Activated T-helper 2 cell treated with anti-CD3 and anti-CD28 coated beads, Interferon-gamma antibody, Interleukin-2, Interleukin-4, amounts not matched to agents 10 μg/mL and 5 μg/mL and 100 μg/mL, durations not matched to agents 14 hours and 24 hours and 36 hours (primary cell): ENCODE measurements at regions not wholly inside any gene's neighbourhood (a gene's known extent, or its start where the extent isn't known, plus 50 kb on each side); places are given as distances from the start of the nearest gene placed in this dataset.

ENCODE experiments used
- DNase-seq: peaks from one replicate; pipeline ENCODE4 v3.0.0; 2021; ENCODE audit warnings: low spot score
- H3K27ac Mint-ChIP-seq: one replicate; pipeline ENCODE4 v1.8.0; 2021; ENCODE audit warnings: mixed read lengths
- H3K27me3 Mint-ChIP-seq: one replicate; pipeline ENCODE4 v1.8.0; 2021; ENCODE audit warnings: low read depth, mixed read lengths
- H3K36me3 Mint-ChIP-seq: one replicate; pipeline ENCODE4 v1.8.0; 2021; ENCODE audit warnings: low read depth, mixed read lengths
- H3K4me1 Mint-ChIP-seq: one replicate; pipeline ENCODE4 v1.8.0; 2021; ENCODE audit warnings: low read depth, mixed read lengths
- H3K4me3 Mint-ChIP-seq: one replicate; pipeline ENCODE4 v1.8.0; 2021; ENCODE audit warnings: low read depth, mild to moderate bottlenecking, moderate library complexity, mixed read lengths
- H3K9me3 Mint-ChIP-seq: one replicate; pipeline ENCODE4 v1.8.0; 2021; ENCODE audit warnings: mixed read lengths
- intact Hi-C: fragments of 100-400 bp; cut with micrococcal nuclease; formaldehyde crosslinking; loops from one replicate; pipeline ENCODE4 v1.15.1; 2023

DNA sequence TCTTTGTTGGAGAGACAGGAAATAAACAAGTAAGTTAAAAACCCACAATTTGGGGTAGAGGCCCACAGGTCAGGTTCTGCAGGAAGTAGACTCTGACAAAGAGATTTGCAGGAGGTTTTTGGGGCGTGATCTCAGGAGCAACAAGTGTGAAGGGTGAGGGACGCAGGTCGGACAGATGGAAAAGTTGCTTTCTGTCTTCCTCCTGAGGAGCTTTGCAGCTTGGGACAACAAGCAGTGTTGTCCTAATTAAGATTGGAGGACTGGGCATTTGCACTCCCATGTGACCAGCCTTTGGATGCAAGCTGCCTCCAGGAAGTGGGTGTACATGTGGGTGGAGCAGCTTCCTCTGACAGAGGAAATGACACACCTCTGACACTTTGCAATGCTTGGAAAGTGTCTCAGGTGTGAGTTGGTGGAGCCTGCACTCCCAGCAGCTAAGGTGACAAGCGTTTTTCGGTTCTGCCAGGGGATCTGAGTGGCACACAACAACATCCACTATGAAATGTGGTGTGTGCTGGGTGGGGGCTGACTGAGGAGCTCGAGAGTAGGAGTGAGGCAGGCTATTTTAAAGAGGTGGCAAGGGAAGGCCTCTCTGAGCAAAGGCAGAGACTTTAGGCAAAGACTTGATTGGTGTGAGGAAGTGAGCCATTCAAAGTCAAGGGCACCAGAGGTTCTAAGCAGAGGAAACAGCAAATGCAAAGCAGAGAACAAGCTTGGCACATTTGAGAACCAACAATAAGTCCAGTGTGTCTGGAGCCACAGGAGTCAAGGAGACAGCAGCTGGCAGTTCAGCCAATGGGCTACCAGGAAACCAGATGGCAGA lies 339.8 kb upstream of the GATB start:
- peak; percentile 77 for DNase-seq
- intact Hi-C loops, result loop anchor here (10.0 kb wide), 1 partner anchor 154 kb away; no protein-coding TSS in a partner anchor
- H3K27me3 Mint-ChIP-seq, result no peaks in the 10 kb centered on the region
- H3K4me1 Mint-ChIP-seq, result peaks cover 56% of the 10 kb centered on the region
- H3K27ac Mint-ChIP-seq, result peak overlapping the region; percentile 95
- H3K9me3 Mint-ChIP-seq, result peaks cover 13% of the 10 kb centered on the region
- peaks cover 22% of the 10 kb centered on the region for H3K36me3 Mint-ChIP-seq
- peak overlapping the region; percentile 72 for H3K4me3 Mint-ChIP-seq

- H3K4me1 Mint-ChIP-seq, result peaks cover 62% of the 10 kb centered on the region
- no peaks in the 10 kb centered on the region for H3K27me3 Mint-ChIP-seq
- DNase-seq, result no peak
- intact Hi-C loops, result loop anchor here (10.0 kb wide), 1 partner anchor 155 kb away; no protein-coding TSS in a partner anchor
- H3K36me3 Mint-ChIP-seq, result peaks cover 22% of the 10 kb centered on the region
- peak overlapping the region; percentile 72 for H3K4me3 Mint-ChIP-seq
- peaks cover 13% of the 10 kb centered on the region for H3K9me3 Mint-ChIP-seq
- peak overlapping the region; percentile 95 for H3K27ac Mint-ChIP-seq
Measured at GRCh38 chr4:152099981-152100378, 339.2 kb upstream of the GATB start.

DNA sequence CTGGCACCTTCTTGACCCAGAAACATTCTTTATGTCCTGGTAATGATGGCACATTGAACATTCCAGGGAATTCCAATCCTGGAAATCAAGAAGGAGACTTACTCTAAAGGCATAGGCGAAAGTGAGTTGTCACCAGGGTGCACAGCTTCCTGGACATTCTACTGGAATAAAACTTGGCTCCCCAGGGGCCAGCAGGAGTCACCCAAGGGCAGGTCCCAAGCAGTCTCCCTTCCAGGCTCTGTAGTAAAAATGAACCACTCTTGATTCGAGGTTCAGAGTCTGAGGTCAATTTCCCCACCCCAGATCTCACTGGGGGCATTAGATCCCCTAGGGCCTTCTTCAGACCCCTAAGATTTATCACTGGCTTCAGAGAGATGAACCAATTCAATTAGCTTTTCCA lies 338.7 kb upstream of the GATB start:
- no peak for DNase-seq
- Mint-ChIP-seq H3K4me1 (peaks cover 63% of the 10 kb centered on the region), H3K36me3 (peaks cover 22% of the 10 kb centered on the region), H3K27ac (peak overlapping the region; percentile 95), H3K27me3 (no peaks in the 10 kb centered on the region), H3K9me3 (peaks cover 13% of the 10 kb centered on the region), H3K4me3 (no peak overlapping the region)
- intact Hi-C loops, result no loop called here

DNA sequence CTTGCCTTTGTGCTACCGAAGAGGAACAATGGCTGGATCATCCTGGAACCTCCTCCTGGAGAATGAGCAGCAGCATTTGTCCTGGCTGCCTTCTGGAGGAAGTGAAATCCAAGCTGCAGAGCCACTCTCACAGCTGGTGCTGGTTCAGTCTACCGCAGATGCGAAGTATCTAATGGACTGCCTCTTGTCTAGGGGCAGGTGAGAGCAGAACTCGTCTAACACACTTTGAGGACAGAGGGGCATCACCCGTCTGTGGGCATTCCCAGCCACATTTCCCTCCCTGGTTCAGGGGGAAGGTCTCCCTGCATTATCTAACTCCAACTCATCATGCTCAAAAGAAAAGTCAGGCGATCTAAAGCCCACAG lies 338.2 kb upstream of the GATB start:
- DNase-seq, result no peak
- Mint-ChIP-seq H3K4me3 (no peak overlapping the region), H3K27ac (peak overlapping the region; percentile 47), H3K4me1 (peaks cover 63% of the 10 kb centered on the region), H3K36me3 (peaks cover 22% of the 10 kb centered on the region), H3K9me3 (peaks cover 13% of the 10 kb centered on the region), H3K27me3 (no peaks in the 10 kb centered on the region)
- intact Hi-C loops, result no loop called here

- H3K4me3 Mint-ChIP-seq, result no peak overlapping the region
- intact Hi-C loops, result no loop called here
- H3K27ac Mint-ChIP-seq, result no peak overlapping the region
- H3K27me3 Mint-ChIP-seq, result no peaks in the 10 kb centered on the region
- peaks cover 61% of the 10 kb centered on the region for H3K4me1 Mint-ChIP-seq
- DNase-seq, result no peak
- H3K9me3 Mint-ChIP-seq, result peaks cover 13% of the 10 kb centered on the region
- peaks cover 22% of the 10 kb centered on the region for H3K36me3 Mint-ChIP-seq
Measured at GRCh38 chr4:152098365-152099060, 337.7 kb upstream of the GATB start.

DNA sequence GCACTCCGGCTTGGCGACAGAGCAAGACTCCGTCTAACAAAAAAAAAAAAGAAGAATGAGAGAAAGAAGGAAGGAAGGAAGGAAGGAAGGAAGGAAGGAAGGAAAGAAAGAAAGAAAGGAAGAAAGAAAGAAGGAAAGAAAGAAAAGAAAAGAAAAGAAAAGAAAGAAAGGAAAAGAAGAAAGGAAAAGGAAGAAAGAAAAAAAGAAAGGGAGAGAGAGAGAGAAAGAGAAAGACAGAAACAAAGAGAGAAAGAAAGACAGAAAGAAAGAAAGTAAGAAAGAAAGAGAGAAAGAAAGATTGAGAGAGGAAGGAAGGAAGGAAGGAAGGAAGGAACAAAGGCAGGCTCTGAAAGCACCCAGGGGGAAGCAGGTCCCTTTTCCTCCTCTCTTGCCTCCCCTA lies 336.6 kb upstream of the GATB start:
- Mint-ChIP-seq H3K4me3 (no peak overlapping the region), H3K27ac (no peak overlapping the region), H3K9me3 (peaks cover 13% of the 10 kb centered on the region), H3K4me1 (peaks cover 50% of the 10 kb centered on the region), H3K27me3 (no peaks in the 10 kb centered on the region), H3K36me3 (peaks cover 17% of the 10 kb centered on the region)
- DNase-seq, result no peak
- intact Hi-C loops, result no loop called here

DNA sequence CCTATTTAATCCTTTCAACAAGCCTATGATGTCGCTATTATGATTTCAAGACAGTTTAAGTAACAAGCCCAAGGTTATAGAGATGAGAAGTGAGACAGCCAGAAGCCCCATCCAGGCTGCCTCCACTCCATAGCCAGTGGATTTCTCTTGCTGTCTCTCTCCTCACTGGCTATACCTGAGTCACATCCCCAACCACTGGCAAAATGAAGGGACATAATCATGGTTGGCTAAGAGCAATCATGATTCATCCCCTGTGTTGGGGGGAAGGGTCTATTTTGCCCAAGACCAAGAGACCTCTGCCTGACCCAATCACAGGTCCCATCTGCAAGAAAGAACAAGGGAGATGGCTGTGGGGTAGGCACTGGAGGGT lies 334.9 kb upstream of the GATB start:
- Mint-ChIP-seq H3K27ac (no peak overlapping the region), H3K27me3 (no peaks in the 10 kb centered on the region), H3K36me3 (peaks cover 6% of the 10 kb centered on the region), H3K4me3 (no peak overlapping the region), H3K9me3 (peaks cover 3% of the 10 kb centered on the region), H3K4me1 (peaks cover 37% of the 10 kb centered on the region)
- no peak for DNase-seq
- intact Hi-C loops, result no loop called here

DNA sequence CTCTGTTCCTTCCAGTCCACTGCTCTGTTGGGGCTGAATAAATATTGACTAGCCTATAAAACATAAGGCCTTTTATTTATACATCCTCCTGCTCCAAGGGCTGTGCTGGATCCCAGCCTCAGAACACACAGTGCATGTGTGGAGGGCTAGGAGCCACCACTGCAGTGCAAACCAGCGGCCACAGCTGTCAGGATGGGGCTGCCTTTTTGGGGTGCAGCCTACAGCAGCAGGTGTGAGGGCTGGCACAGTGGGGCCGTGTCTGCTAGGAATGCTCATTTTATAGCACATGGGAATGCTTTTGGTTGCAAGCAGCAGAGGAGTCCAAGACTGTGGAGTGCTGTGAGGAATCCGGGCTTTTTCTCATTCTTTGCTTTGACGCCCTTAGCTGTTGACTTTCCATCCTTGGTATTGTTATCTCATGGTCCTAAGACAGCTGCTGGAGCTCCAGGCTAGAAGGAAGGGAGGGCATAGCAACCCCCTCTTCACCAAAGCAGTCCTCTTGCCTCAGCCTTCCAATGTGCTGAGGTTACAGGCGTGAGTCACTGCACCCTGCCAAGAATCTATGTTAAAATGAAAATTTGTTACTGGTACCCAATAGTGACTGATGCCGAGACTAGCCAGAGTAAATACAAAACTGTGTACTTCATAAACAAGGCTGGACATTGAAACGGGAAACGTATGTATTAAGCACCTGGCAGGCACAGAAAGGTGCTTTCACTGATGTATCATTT lies 334.3 kb upstream of the GATB start:
- Mint-ChIP-seq H3K27ac (no peak overlapping the region), H3K4me3 (no peak overlapping the region), H3K4me1 (peaks cover 34% of the 10 kb centered on the region), H3K36me3 (peaks cover under 1% of the 10 kb centered on the region), H3K27me3 (no peaks in the 10 kb centered on the region), H3K9me3 (peaks cover 3% of the 10 kb centered on the region)
- no peak for DNase-seq
- intact Hi-C loops, result no loop called here

- Mint-ChIP-seq H3K27me3 (no peaks in the 10 kb centered on the region), H3K27ac (no peak overlapping the region), H3K4me3 (no peak overlapping the region), H3K9me3 (no peaks in the 10 kb centered on the region), H3K4me1 (peaks cover 26% of the 10 kb centered on the region), H3K36me3 (no peaks in the 10 kb centered on the region)
- no peak for DNase-seq
- intact Hi-C loops, result no loop called here
Measured at GRCh38 chr4:152091405-152091804, 330.6 kb upstream of the GATB start.

DNA sequence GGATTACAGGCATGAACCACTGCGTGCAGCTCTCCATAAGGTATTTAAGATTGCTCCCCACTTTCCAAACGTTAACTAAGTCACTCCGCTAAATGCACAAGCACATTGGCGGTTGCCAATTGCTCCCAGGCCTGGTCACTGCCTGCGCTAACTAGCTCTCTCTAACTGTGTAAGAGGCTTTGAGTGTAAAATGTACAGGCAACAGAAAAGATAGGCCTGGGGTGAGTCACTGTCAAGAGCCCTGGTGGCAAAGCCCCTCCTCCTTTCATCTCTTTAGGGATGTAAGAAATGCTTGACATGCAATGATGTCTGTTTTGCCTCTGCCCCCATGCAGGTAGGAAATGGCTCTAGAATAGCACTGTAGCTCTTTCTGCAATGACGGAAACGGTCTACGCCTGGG lies 329.7 kb upstream of the GATB start:
- H3K27me3 Mint-ChIP-seq, result no peaks in the 10 kb centered on the region
- peaks cover 20% of the 10 kb centered on the region for H3K4me1 Mint-ChIP-seq
- H3K4me3 Mint-ChIP-seq, result no peak overlapping the region
- no peak for DNase-seq
- intact Hi-C loops, result no loop called here
- H3K27ac Mint-ChIP-seq, result no peak overlapping the region
- H3K36me3 Mint-ChIP-seq, result no peaks in the 10 kb centered on the region
- no peaks in the 10 kb centered on the region for H3K9me3 Mint-ChIP-seq

- H3K4me1 Mint-ChIP-seq, result peaks cover 13% of the 10 kb centered on the region
- no peaks in the 10 kb centered on the region for H3K36me3 Mint-ChIP-seq
- no peak overlapping the region for H3K4me3 Mint-ChIP-seq
- H3K27ac Mint-ChIP-seq, result no peak overlapping the region
- no peak for DNase-seq
- intact Hi-C loops, result no loop called here
- no peaks in the 10 kb centered on the region for H3K9me3 Mint-ChIP-seq
- H3K27me3 Mint-ChIP-seq, result peaks cover 3% of the 10 kb centered on the region
Measured at GRCh38 chr4:152089584-152089983, 328.8 kb upstream of the GATB start.

DNA sequence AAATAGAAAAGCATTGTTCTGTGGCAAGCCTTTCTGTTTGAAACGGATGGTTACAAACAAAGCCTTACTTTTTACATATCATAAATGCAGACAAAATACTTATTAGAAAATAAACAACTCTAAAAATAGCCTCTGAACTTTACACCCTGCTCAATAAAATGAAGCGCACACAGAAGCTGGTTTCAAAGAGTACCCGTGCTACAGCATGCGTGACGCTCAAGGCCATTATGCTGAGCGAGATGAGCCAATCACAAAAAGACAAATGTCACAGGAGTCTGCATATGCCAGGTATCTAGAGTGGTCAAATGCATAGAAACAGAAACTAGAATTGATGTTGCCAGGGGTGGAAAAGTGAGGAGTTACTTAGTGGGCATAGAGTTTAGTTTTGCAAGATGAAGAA lies 326.5 kb upstream of the GATB start:
- peaks cover 6% of the 10 kb centered on the region for H3K27me3 Mint-ChIP-seq
- H3K9me3 Mint-ChIP-seq, result no peaks in the 10 kb centered on the region
- intact Hi-C loops, result no loop called here
- H3K4me3 Mint-ChIP-seq, result no peak overlapping the region
- DNase-seq, result no peak
- H3K4me1 Mint-ChIP-seq, result peaks cover 13% of the 10 kb centered on the region
- H3K36me3 Mint-ChIP-seq, result no peaks in the 10 kb centered on the region
- no peak overlapping the region for H3K27ac Mint-ChIP-seq

DNA sequence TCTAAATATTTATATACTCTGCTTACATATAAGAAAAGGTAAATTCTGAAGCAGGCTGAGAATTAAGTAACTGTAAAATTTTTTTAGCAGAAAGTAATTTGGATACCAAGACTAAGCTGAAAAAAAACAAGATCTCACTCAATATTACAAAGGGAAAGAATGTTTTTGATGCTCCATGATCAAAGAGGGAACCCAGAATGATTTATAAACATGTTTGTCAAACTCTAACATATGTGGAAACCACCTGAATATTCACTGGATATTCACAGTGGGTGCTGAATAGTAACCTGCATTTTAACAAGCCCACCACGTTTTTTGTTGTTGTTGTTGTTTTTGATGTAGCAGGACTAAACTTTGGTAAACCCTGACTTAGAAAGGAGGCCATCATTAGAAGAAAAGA lies 324.9 kb upstream of the GATB start:
- intact Hi-C loops, result no loop called here

More for the DNA sequence above, 324.9 kb upstream of the GATB start:
- Mint-ChIP-seq H3K36me3 (peaks cover 3% of the 10 kb centered on the region), H3K9me3 (no peaks in the 10 kb centered on the region), H3K27me3 (peaks cover 6% of the 10 kb centered on the region), H3K4me1 (peaks cover 19% of the 10 kb centered on the region), H3K4me3 (no peak overlapping the region), H3K27ac (no peak overlapping the region)
- no peak for DNase-seq
